ENCODE measurements at regions not wholly inside any gene's neighbourhood (a gene's known extent, or its start where the extent isn't known, plus 50 kb on each side); places are given as distances from the start of the nearest gene placed in this dataset.

DNA sequence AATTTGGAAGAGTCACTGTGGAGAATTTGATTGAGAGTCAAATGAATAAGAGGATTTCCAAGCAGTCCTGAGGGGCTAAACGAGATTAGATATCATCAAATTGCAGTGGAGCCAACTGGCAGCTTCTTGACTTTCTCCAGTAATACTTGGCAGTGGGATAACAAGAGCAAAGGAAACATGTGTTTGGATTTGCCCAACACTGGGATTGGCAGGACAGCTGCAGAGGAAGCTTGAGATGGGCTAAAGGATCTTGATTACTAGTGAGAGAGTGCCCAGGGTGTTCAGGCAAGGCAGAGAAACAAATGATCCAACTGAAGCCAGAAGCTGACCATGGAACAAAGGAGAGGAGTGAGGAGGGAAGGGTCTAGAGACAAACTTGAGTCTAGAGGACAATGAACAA lies 356.0 kb upstream of the ISL1 start:
- DNase-seq (ENCODE audit: low read depth in 3 of 3, low spot score in 2 of 3): no peak

- no peak for DNase-seq (ENCODE audit: low read depth in 3 of 3, low spot score in 2 of 3)
Observed at GRCh38 chr5:51028394-51028793, 354.9 kb upstream of the ISL1 start.

DNA sequence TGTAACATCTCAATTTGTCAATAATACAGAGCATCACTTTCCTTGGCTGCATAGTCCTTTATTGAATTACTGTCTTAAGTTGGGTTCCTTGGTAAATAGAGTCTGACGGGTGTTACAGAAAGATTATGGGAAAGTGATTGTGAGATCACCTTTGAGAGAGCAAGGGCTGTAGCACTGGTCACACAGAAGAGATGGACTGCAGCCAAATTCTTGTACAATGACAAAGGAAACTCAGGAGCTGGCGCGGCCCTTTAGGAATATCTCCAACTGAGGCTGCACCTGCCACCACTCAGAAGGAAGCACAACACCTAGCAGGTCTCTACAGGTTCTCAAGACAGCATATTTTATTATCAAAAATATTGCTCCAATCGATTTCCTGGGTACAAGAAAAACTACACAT lies 350.0 kb upstream of the ISL1 start:
- DNase-seq (ENCODE audit: low read depth in 3 of 3, low spot score in 2 of 3): no peak

DNA sequence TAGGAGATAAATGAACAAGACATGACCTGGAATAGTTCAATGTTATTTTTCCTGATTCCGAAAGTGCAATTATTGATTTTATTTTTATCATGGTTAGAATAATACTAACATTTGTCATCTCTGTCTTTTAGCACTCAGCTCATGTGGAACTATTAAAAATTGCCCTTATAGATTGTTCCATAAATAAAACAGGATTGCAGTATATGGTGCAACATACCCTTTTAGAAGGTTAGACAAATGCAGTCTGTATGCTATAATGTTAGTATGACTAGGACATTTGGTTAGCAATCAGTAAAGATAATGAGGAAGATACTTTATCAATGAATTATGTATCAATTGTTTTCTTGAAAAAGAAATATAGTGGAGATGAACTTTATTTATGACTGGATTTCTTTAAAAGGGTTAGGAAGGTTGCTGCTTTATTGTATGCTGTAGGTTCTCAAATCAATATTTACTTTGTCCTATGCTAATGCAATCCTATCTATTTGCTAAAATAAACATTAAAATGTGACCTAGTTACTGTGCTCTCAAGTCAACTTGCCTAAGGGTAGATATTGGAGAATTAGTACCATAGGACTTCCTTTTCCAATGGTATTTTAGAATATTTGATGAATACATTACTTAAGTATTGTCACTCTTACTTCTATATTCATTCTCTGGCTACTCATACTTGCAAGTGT lies 348.9 kb upstream of the ISL1 start:
- no peak for DNase-seq (ENCODE audit: low read depth in 3 of 3, low spot score in 2 of 3)

- DNase-seq (ENCODE audit: low read depth in 3 of 3, low spot score in 2 of 3): no peak
Observed at GRCh38 chr5:51039424-51040329, 343.6 kb upstream of the ISL1 start.

- no peak for DNase-seq (ENCODE audit: low read depth in 3 of 3, low spot score in 2 of 3)
Observed at GRCh38 chr5:51043745-51044144, 339.5 kb upstream of the ISL1 start.

DNA sequence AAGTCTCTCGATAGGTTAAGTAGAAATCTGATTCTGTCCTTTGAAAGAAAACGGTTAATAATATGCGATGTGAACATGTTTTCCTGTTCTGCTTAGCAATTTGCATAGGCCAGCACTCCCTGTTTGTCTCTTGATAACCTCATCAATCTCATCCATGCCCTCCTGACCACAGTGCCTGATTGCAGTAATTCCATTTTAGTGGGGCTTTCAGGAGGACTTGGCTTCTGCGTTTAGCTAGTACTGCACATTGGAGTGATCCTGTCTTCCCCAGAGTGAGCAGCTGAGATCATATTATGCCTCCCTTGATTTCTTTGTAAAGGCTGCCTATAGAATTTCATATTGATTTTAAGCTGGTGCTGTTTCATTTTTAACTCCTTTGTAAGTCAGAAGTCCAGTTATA lies 335.9 kb upstream of the ISL1 start:
- DNase-seq (ENCODE audit: low read depth in 3 of 3, low spot score in 2 of 3): no peak

DNA sequence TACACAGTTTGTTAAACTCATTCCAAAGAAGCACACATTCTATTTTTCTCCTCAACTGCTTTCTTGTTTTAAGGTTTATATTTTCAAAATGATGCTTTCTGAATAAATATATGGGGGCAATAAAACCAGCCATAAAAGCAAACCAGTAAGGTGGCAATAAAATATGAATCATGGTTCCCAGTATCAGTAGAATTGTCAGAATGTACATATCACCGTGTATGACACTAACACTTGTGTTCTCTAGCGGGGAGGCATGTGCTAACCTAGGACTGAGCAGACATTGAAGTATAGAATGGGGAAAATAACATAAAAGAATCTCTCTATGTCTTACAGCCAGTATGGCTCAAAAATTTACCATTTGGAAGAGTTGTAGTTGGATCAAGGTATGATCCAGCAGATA lies 329.9 kb upstream of the ISL1 start:
- DNase-seq (ENCODE audit: low read depth in 3 of 3, low spot score in 2 of 3): no peak

DNA sequence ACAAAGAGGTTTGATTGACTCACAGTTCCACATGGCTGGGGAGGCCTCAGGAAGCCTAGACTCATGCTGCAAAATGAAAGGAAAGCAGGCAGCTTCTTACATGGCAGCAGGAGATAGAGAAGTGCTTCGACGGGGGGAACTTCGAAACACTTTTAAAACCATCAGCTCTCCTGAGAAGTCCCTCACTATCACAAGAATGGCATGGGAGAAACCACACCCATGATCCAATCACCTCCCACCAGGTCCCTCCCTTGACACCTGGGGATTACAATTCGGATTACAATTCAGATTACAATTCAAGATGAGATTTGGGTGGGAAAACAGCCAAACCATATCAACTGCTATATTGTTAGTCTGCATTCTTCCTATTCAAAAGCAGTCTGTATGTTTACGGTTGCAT lies 322.3 kb upstream of the ISL1 start:
- no peak for DNase-seq (ENCODE audit: low read depth in 3 of 3, low spot score in 2 of 3)

- no peak for DNase-seq (ENCODE audit: low read depth in 3 of 3, low spot score in 2 of 3)
Observed at GRCh38 chr5:51072937-51073336, 310.3 kb upstream of the ISL1 start.

GRCh38 chr5:51082741-51083140 lies 300.5 kb upstream of the ISL1 start:
- DNase-seq (ENCODE audit: low read depth in 3 of 3, low spot score in 2 of 3): no peak

DNA sequence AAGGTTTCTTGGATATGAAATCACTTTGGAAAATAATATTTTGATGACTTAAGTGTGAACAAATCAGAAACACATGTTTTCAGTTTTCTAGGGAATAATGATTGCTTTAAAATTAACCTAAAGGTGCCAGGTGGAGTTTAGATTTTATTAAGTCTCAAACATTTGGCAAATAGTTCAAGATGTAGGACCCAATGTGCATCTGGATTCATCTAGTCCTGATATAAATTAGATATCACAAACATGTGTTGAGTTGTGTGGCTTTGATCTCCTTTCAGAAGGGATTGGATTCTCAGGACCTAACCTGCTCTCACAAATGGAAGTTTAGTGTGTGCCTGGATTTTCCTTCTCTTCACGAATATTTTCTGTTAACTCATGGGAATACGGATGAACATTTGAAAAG lies 291.4 kb upstream of the ISL1 start:
- DNase-seq (ENCODE audit: low read depth in 3 of 3, low spot score in 2 of 3): no peak

DNA sequence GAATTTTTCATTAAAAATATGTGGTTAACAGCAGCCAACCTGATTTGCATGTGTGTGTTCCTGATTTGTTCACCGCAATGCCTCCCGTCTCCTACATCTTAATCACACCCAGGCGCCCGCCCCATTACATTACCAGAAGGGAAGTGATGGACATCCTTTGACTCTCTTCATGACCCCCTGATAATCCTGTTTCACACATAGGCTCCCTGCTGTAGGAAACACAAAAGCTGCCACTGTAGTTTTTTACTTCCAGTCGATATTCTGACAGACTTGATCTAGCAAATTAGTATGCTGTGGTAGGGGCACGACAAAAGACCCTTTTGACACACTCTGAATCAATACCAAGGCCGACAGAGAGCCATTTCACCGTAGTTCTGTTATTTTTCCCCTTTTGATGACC lies 287.8 kb upstream of the ISL1 start:
- no peak for DNase-seq (ENCODE audit: low read depth in 3 of 3, low spot score in 2 of 3)

DNA sequence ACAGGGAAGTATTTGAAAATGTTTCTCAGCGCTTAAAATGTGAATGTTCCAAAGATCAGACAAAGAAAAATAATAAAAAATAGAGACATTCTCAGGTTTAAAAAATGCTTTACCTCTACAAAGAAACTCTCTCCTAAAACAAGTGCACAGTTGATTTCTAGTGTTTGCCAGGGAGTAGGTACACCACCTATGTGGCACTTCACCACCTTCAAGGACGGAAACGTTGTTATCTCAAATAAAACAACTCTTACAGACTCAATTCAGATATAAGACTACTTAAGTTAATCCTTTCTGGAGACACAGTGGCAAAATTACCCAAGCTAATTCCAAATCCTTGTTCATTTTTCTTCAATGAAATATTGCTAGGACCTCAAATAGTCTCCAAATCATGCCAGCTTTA lies 286.4 kb upstream of the ISL1 start:
- DNase-seq (ENCODE audit: low read depth in 3 of 3, low spot score in 2 of 3): no peak

DNA sequence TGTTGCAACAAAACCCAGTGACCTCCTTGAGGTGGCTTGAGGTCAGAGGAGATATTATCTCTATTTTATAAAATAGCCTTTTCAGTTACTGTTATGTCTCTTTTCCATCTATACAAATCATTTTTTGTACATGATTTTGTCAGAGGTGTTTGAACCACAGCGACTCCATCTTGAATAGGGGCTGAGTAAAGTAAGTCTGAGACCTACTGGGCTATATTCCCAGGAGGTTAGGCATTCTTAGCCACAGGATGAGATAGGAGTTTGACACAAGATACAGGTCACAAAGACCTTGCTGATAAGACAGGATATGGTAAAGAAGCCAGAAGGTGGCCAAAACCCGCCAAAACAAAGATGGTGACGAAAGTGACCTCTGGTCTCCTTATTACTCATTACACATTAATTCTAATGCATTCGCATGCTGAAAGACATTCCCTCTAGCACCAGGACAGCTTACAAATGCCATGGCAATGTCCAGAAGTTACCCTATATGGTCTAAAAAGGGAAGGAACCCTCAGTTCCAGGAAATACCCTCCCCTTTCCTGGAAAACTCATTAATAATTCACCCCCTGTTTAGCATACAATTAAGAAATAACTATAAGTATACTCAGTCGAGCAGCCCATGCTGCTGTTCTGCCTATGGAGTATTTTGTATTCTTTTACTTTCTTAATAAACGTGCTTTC lies 283.9 kb upstream of the ISL1 start:
- DNase-seq (ENCODE audit: low read depth in 3 of 3, low spot score in 2 of 3): no peak

DNA sequence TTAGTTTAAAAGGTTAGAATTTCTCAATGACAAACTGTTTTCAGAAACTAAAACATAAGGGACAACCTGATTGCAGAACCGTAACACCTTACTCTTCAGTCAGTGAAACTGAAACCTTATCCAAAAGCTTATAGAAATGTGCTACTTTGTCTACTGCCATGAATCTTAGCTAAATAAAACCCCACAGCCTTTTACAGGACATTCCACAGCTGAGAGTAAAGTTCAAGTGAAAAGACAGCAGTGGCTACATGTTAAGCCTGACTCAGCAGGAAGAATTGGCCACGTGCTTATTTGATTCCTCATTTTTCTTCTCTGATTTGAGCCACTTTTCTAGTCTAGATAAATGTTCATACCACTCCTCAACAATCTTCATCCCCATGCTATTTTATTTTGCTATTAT lies 278.7 kb upstream of the ISL1 start:
- no peak for DNase-seq (ENCODE audit: low read depth in 3 of 3, low spot score in 2 of 3)

GRCh38 chr5:51109786-51110410 lies 273.4 kb upstream of the ISL1 start:
- DNase-seq (ENCODE audit: low read depth in 3 of 3, low spot score in 2 of 3): no peak

DNA sequence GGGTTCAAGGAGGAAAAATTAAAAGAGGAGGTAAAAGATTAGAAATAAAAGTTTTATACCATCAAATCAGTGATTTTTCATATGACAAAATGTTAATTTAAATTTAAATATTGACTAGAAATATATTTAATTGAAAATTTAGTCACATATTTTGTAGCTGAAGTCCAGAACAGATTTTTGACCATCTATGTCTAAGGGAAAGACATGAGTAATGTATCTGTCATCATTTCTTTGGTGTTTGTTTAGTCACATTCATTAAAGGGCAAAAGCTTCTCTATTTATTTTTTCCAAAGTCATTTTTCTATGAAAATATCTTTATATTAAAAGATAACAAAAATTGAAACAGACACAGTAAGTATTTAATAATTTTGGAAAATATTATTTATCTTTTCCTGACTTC lies 252.0 kb upstream of the ISL1 start:
- no peak for DNase-seq (ENCODE audit: low read depth in 3 of 3, low spot score in 2 of 3)

DNA sequence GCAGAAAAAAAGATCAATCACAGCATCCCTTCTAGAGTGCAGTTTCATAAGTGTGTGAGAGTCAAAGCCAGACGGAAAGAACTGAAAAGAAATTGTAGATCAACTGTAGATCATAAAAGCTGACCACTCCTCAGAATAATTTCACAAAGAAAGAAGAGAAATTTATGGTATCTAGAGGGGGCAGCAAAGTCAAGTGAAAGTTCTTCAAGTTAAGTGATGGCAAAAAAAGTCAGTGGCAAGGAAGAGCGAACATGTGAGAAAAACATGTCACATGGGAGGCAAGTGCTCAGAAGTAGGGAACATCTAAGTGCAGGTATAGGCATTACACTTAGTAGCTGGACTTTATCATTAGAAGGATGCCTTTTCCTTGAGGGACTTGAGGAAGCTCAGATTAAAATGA lies 245.1 kb upstream of the ISL1 start:
- no peak for DNase-seq (ENCODE audit: low read depth in 3 of 3, low spot score in 2 of 3)

DNA sequence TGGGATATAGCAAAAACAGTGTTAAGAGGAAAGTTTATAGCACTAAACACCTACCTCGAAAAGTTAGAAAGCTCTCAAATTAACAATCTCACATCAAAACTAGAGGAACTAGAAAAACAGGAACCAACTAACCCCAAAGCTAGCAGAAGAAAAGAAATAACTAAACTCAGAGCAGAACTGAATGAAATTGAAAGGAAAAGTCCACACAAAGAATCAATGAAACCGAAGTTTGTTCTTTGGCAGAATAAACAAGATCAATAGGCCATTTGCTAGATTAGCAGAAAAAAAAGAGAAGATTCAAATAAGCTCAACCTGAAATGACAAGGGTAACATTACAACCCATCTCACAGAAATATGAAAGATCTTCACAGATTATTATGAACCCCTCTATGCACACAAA lies 234.8 kb upstream of the ISL1 start:
- no peak for DNase-seq (ENCODE audit: low read depth in 3 of 3, low spot score in 2 of 3)

DNA sequence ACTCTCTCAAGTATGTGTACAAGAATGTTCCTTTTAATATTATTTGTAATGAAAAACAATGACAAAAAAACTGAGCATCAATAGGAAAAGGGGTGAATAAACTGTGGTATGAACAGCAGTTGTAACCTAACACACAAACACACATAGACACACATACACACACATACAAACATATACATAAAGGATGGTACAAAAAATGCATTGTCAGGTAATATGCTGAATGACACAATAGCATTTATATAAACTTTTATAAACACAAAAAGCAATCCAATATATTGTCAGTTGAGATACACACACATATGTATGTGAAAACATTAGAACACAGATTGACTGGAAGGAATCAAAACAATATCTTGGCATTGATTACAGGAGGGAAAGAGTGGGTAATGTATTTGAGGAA lies 227.0 kb upstream of the ISL1 start:
- DNase-seq (ENCODE audit: low read depth in 3 of 3, low spot score in 2 of 3): no peak
